ENCODE measurements at regions not wholly inside any gene's neighbourhood (a gene's known extent, or its start where the extent isn't known, plus 50 kb on each side); places are given as distances from the start of the nearest gene placed in this dataset.
A peak's percentile ranks its signal among the peaks of the same experiment; 100 is the strongest.

DNA sequence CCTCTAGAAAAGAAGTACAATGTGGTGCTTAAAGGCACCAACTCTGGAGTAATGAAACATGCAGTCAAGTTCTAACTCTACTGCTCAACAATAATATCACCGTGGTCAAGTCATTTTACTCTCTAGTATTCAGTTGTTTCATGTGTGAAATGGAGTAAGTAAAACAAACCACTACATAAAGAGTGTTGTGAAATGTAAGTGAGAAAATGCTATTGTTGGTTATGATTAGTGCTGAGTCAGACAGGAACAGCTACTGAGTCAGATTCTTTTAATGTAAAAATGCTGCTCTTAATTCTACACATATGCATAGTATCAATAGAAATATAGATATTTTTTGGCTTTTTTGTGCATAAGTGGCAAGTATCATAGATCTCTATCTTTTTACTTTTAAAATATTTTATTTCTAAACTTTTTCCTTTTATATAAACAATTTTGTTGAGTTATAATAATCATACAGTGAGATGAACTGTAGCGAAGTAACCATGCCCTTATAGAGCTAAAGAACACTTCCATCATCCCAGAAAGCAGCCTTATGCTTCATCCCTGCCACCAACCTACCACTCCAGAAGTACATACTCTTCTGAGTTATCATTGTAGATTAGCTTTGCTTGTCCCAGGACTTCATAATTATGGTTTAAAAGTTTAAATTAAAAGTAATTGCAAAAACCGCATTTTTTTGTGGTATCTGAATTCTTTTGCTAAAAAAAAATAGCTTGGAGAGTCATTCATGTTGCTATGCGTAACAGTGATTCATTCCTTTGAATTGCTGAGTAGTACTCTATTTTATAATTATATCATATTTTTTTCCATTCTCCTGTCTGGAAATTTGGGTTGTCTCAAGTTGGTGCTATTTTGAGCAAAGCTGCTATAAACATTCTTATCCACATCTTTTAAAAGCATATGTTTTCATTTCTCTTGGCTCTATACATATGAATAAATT lies 548.2 kb upstream of the CLINT1 start:
- DNase-seq (ENCODE audit: low read depth), result peak; percentile 64

DNA sequence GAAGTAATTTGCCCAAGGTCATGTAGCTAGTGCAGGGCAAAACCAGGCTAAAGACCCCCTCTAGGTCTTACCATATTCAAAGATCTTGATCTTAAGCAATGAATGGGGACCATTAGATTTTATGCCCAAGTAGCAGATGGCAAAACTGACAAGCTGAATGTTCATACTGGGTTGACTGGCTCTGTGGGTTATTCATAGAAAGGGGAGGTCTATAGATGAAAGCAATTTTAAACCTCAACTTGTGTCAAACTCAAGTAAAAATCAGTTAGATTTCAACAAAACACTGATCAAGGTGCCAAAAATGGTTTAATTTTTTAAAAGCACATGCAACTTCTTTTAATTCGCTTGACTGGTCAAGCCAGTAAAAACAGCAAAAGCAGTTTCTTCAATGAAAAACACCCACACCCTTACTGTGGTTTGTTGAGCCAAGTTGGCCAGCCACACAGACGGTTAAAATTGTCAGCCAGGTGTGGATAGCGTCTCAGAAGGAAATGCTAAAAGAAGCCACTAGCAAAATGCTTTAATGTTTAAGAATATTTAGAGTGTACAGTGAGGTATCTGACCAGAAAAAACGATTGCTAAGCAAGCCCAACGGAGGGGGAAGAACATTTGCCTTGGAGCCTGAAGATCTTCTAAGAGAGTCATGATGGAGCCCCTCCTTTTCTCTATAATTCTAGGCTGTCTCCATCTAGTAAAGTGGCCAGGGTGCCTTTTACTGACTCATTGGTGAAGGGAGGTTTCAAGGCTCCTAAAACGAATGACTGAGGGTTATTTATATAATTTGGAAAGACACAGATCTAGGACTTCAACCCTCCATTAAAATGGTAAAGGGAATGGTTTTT lies 539.6 kb upstream of the CLINT1 start:
- DNase-seq (ENCODE audit: low read depth), result no peak

DNA sequence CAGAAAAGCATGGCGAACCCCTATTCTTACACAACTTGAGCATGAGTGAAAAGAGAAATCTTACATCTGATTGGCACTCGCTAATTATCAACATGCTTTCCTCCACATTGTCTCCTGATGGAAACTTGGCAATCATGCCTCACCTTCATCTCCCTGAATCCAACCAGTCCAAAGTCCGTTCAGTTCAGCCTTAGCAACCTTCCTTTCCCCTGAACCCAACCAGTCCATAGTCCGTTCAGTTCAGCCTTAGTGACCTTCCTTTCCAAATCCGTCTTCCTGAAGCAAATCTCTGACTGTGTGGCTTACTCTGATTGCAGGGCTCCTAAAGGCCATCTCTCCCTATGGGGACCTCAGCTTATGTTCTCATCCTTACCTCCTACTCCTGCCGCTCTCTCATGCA lies 538.3 kb upstream of the CLINT1 start:
- no peak for DNase-seq (ENCODE audit: low read depth)

DNA sequence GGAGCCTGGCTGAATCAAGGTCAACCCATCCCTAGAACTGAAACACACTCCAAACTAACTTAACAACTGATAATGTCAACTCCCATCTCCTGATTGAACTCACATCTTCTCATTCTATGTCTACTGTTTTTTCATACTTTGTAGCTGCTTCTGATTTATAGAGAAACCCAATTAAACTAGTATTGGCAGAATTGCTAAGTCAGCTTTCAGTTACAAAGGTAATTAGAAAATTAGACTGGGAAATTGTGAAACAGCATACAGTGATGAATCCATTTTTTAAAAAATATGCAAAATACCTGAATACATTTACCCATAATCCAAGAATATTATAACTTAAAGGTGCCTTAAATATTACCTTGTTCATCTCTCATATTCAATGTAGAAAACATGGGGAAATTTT lies 535.2 kb upstream of the CLINT1 start:
- no peak for DNase-seq (ENCODE audit: low read depth)

DNA sequence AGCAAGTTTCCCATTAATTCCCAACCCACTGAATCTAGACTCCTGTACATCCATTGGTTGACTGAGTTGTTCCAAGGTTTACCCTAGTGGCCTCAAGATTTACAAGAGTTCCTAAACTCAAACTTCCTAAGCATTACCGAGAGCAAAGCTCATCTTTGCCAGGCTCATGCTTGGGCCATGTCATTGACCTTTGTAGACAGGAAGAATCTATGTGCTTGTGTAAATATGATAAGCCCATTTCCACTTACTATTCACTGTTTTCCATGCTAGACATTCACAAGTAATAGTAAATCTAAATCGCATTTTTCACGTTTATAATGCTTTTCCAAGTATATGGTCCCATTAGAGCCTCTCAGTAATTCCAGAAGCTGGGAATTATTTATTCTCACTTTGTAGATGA lies 534.5 kb upstream of the CLINT1 start:
- no peak for DNase-seq (ENCODE audit: low read depth)

DNA sequence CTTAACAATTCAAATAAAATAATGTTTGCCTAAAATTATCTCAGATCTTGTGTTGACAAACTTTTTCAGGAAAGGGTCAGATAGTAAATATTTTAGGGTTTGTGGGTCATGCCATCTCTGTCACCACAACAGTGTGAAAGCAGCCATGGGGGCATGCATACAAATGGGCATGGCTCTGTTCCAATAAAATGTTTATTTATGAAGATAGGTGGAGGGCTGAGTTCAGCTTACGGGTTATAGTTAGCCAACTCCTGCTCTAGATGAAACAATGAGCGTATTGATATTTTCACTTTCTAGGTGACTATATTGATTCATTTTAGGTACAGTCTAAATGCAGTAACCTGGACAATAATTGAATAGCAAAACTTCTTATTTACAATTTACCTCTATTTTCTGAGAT lies 533.8 kb upstream of the CLINT1 start:
- DNase-seq (ENCODE audit: low read depth), result no peak

DNA sequence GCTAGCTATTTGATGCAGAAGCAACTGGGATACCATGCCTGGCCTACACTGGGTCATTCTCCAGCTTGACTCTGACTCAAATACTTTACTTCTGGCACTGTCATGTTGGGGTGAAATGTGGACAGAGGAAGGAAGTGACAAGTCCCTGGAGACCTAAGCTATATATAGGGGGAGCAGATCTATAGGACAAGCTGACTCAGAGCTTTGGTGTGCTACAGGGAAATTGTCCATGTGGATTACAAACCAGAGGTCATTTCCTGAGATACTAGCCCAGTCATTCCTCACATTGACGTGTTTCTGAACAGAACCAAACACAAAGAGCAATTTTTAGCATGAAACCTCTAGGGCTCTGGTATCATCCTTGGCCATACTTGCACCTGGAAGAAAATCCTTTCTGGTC lies 531.6 kb upstream of the CLINT1 start:
- no peak for DNase-seq (ENCODE audit: low read depth)

DNA sequence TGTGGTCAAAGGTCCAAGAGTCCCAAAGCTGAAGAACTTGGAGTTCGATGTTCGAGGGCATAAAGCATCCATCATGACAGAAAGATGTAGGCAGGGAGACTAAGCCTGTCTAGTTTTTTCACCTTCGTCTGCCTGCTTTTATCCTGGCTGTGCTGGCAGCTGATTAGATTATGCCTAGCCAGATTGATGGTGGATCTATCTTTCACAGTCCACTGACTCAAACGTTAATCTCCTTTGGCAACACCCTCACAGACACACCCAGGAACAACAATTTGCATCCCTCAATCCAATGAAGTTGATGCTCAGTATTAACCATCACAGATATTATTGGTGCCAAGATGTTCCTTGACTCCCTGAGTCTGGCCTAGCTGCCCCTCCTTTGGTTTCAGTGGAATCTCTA lies 530.8 kb upstream of the CLINT1 start:
- DNase-seq (ENCODE audit: low read depth), result no peak

DNA sequence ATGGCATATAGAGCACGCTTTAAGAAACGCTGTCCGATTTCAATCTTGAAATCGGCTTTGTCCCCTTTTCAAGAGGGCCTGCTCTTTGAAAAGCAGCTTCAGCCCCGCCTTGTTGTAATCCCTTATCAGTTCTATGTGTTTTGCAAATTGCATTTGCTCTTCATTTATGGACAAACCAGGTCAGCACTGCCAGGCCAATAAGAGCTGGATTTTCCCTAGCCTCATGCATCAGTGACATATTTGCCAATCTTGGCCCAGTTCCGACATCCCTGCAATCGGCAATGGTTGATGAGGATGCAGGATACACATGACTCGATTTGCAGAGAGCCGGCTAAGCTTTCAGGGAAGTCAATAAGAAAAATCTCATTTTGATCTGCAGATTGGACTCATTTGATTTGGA lies 529.1 kb upstream of the CLINT1 start:
- no peak for DNase-seq (ENCODE audit: low read depth)

DNA sequence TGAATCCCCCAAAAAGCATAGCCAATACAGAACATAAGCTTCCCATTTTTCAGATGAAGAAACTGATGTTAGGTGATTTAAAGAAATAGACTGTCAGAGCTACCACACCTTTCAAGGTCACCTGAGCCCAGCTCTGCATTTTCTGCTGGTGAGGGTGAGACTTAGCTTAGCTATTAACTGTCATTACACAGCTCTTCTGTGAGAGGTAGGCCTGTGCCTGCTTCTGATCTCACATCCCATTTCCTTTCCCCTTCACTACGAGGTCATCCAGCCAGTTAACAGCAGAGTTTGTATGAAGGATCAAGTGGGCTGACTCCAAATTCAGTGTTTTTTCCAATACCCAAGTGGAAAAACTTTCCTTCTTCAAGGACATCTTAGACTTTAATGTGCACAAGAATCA lies 528.6 kb upstream of the CLINT1 start:
- DNase-seq (ENCODE audit: low read depth), result no peak

DNA sequence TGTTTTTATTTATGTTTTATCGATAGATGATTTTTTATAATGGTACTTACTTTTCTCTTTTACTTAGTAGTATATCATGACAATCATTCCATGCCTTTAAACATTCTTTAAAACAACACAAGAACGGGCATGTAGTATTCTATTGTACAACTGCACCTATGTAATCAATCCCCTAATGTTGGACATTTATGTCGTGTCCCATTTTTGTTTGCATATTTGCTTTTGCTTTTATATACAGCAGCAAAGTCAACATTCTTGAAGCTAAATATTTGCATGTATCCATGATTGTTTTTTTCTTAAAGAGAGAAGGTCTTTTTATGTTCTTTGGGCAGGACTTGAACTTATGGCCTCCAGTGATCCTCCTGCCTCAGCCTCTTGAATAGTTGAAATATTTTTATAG lies 527.0 kb upstream of the CLINT1 start:
- no peak for DNase-seq (ENCODE audit: low read depth)

DNA sequence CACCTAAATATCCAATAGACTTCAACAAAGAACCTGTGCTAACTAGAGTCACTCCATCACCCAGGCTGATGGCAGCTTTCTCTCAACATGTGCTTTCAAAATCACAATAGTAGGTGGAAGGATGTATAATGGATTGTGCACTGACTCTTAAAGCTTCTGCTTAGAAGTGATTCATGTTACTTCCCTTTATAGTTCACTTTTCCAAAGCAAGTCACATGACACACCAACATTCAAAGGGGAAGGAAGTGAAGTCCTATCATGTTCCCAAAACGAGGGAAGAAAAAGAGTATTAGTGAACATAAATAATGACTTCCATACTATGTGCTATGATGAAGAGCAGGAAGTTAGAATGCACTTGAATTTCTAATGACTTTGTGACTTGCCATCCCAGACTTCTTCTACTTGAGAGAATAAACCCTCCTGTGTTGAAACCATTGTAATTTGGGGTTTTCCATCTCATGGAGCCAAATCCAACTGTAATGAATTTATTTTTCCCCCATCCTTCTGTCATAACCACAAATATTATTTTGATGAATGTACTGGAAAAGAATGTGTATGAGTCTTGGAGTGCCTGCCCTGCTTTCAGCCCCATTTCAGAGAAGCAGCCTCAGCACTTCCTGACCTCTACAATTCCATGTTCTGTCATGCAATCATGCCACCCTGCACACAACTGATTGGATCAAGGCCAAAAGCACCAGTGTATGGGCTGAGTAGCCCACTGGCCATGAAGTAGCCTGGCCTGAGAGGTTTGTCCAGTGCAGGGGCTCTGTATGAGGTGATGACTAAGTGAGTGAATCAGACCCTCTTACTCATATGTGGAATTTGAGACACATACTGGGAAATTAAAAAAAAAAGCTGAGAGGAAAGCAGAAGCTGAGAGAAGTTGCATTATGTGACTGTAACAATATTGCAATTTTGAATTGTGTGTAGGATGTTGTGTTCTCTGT lies 525.9 kb upstream of the CLINT1 start:
- peak; percentile 97 for DNase-seq (ENCODE audit: low read depth)

DNA sequence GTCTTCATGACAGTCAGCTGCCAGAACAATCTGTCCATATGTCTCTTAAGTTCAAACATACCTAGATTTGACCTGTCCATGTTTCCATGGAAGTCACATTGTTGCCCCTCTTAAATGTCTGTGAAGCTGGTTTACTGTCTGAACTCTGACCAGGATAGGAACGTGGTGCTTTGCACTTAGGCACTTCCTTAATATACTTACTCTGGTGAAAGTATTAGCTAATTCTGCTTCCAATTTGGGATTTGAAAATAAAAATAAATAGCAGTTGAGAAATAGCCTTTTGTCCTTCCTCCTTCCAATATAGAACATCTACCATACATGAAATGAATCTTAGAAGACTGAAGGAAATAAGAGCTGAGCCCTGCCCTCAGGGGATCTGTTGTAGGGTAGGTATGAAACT lies 524.5 kb upstream of the CLINT1 start:
- no peak for DNase-seq (ENCODE audit: low read depth)

DNA sequence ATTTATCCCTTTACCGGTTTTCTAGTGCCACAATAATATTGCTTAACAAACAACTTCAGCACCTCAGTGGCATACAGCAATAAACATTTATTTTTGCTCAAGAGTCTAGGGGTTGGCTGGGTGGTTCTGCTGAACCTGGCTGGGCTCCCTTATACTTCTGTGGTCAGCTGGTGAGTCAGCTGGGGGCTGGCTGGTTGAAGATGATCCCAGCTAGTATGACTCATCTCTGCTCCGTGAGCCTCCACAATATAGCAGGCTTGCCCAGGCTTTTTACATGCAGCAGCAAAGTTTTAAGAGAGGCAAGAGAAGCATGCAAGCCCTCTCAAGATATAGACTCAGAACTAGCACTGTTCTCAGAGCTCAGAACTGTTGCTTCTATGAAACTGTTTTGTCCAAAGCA lies 523.5 kb upstream of the CLINT1 start:
- peak; percentile 95 for DNase-seq (ENCODE audit: low read depth)

DNA sequence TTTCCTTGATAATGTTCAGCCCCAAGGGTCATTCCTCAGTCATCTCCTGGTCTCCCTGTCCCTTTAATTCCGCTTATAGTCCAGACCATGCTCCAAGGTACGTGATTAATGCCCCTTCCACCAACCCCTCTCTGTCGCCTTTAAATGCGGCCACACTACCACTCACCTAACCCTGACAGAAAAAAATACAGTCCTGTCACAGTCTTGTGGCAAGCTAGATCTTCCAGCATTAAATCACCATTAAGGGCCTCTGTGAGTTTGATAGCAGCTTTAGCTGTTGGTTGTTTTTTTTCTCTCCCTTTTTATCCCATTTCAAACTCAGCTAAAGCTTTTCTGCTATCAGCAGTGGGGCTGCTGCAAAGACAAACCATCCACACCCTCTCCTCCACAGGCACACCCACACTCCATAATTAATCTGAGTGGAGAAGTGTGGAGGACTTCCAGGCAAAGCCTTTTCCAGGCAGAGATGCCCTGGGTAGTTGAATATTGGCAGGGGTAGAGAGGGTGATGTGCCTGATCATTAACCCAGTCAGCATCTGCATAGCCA lies 522.7 kb upstream of the CLINT1 start:
- DNase-seq (ENCODE audit: low read depth), result no peak

DNA sequence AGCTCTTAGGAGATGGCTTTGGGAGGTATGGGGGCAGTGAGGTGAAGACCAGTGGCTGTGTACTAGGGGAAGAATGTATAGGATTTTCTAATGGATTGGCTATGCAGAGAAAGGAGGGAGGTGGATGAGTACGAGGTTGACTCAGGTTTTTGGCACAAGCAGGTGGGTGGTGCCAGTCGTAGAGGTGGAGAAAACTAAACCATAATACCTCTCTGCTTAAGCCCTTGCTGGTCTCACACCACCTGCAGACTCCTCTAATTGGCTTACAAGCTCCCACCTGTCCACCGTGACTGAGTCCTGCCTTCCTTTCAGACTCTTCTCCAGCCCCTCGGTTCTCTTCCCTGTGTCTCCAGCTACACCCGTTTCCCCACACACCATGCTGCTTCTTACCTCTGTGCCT lies 521.7 kb upstream of the CLINT1 start:
- no peak for DNase-seq (ENCODE audit: low read depth)

DNA sequence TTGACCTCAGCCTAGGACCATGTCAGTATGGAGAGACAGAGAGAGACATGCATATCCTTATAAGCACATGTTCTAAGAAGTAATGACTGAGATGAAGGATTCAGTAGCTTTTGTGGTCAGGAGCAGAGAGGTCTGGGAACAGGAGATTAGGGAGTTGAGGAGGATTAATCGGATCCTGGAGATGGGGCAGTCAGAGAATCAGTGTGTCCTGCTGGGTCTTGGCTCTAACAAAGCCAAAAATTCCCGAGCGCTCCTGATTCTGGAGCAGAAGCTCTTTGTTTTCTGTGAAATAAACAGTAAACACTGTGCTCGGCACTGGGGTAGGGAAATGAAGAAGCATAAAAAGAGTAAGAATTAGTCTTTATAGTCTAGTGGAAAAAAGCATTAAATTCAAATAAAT lies 520.0 kb upstream of the CLINT1 start:
- DNase-seq (ENCODE audit: low read depth), result no peak

DNA sequence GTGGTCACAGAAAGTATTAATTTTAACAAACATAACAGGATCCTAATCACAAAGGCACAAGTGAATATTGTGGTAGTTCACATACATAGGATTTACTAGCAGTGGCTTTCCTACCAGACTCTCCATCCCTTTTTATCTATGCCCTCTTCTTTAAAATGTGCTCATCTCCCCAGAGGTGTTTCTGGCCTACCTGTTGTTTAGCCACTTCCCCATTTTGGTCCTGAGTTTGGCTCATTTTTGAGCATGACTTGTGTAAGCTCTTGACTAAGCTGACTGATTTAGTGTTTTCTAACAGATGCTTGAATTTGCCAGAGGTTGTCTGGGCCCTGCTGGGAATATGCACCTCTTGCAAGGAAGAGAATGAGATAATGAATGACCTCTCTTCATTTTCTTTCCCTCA lies 517.7 kb upstream of the CLINT1 start:
- DNase-seq (ENCODE audit: low read depth), result no peak

DNA sequence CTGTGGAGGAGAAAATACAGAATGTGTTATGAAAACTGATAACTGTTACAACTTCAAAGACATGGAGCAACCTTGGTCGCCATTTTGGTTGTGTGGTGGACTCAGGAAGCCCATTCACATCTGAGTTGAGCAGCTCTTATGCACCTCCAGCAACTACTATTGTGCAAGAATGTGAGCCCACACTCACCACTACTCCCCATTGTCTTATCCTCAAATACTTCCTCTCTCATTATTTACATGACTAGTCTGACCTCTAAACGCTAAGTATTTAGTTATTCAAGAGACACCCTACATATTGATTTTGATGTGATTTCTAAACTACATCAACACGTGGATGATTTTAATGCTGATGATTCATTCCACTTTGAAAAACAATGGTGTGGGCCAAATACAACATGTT lies 516.6 kb upstream of the CLINT1 start:
- no peak for DNase-seq (ENCODE audit: low read depth)

DNA sequence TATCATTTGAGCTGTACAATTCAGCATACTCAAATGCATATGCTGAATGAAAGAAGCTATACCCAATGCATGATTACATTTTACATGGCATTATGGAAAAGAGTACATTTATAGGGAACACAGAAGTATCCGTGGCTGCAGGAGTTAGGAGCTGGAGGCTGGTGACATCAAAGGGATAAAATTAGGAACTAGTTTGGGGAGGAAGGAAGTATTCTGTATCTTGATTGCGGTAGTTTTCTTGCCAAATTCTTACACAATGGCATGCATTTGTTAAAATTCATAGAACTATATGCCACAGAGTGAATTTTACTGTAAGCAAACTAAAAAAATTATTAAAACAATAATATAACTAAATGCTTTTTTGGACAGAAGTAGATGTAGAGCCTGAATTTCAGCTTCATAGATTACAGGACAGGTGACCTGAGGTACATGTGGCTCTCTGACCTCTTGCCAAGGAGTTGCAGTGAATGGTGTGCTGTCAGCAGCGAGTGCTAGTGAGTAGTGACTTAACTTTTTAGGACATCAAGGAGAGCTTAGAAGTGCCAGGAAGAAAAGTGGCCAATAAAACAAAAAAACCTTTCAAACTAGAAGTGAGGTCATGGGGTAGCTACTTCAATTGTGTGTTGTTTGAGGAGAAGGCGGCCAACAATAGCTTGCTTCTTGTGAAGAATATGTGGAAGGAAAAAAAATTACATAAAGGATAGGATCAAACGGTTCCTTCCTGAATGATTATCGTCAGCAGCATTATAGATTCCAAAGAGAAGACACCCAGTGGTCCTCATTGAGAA lies 514.9 kb upstream of the CLINT1 start:
- DNase-seq (ENCODE audit: low read depth), result no peak

DNA sequence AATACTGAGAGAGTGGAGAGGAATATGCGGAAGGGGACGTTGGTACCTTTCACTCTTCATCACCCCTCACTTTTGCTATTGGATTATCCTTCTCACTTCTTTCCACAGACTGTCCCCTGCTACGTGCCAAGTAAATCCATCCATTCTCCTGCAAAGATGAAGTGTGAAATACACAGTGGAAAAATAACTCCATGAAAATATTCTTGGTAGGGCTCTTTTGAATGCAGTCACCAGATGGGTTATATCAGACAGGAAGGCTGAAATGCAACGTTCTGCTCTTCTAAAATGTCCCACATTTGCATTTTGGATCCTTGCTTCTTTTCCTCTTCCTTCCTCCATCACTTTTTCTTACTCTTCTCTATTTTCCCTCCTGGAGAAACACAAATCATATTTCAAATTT lies 510.3 kb upstream of the CLINT1 start:
- no peak for DNase-seq (ENCODE audit: low read depth)
